ENCODE measurements at regions not wholly inside any gene's neighbourhood (a gene's known extent, or its start where the extent isn't known, plus 50 kb on each side); places are given as distances from the start of the nearest gene placed in this dataset.
A peak's percentile ranks its signal among the peaks of the same experiment; 100 is the strongest.
"Not testable (repeated sequence)": the region's sequence is repeated elsewhere in the genome, so short reads cannot be mapped to it uniquely, and the experiment has no call there.

DNA sequence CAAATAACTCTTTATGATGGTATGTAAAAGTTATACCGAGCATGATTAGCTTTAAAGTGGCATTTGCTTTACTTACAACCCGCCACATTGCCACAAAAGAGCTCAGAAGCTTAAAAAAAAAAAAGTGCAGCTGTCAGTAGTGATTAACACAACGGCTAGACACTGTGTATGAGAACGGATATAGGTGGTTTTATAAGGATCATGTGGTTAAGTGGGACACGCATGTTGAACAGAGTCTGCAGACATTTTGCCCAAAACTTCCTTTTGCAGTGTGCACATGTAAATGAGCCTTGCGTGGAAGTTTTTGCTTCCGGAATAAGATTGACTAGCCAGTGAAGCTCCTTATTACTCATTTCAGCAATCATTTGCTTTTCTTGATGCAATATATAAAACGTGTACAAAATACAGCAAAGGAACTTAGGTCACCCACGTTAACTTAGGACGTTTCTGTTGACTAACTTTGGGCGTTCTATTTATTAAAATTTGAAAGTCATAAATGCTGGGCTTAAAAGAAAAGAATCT lies 58.7 kb upstream of the RGS1 start:
- DNase-seq (ENCODE audit: low read depth, low spot score), result peak; percentile 97
- H3K4me3 ChIP-seq (ENCODE audit: low read length), result no peak overlapping the region

DNA sequence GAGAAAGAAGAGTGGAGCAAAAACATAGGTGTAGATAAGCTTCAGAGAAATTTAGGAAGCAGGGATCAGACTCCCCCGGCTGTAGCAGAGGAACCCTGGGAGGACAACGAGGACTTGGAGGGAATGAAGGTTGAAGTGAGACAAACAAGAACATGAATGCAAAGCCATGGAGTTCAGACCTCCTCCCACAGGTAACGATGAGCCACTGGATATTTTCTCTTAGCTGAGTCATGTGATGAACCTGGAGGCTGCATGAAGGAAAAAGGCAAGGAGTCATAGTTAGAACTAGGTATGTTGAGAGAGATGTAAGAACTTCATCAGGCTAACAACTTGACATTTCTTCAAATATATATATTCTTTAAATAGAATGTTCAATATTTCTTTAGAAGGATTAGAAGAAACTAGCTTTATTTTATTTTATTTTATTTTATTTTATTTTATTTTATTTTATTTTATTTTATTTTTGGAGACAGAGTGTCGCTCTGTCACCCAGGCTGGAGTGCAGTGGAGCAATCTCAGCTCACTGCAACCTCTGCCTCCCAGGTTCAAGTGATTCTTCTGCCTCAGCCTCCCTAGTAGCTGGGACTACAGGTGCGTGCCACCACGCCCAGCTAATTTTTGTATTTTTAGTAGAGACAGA lies 57.7 kb upstream of the RGS1 start:
- not testable (repeated sequence) for DNase-seq (ENCODE audit: low read depth, low spot score); H3K4me3 ChIP-seq (ENCODE audit: low read length)

DNA sequence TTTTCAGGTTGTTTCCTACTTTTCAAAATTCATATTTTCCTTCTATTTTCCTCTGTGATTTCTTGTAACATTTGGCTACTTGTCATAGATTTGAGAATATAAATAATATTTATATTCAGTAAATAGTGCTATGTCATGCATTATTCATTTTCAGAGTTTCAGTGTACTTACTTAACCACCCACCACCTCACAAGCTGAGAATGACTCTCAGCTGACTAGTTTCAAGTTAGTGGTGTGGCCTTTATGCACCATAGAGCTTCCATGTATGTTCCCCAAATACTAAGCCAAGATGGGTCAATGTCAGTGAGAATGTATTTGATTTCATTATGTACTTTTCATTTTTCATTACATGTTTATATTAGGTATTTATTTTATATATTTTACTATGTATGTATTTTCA lies 56.9 kb upstream of the RGS1 start:
- no peak for DNase-seq (ENCODE audit: low read depth, low spot score)
- no peak overlapping the region for H3K4me3 ChIP-seq (ENCODE audit: low read length)

DNA sequence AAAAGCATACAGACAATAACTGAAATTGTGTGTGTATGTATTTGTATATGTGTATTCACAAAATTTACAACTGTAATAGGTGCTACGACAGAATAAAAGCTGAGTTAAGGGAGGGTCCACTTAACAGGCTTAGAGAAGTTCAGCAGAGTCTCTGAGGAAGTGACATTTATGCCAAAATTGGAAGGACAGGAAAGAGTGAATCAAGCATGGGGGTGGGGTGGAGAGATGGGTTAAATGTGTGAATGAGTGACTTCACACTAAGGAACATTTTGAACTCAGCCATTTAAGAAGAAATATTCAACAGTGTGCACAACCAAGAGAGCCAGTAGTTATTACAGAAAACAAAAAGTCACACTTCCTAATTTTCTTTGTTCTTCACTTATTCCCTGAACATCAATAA lies 53.8 kb upstream of the RGS1 start:
- no peak for DNase-seq (ENCODE audit: low read depth, low spot score)
- no peak overlapping the region for H3K4me3 ChIP-seq (ENCODE audit: low read length)

DNA sequence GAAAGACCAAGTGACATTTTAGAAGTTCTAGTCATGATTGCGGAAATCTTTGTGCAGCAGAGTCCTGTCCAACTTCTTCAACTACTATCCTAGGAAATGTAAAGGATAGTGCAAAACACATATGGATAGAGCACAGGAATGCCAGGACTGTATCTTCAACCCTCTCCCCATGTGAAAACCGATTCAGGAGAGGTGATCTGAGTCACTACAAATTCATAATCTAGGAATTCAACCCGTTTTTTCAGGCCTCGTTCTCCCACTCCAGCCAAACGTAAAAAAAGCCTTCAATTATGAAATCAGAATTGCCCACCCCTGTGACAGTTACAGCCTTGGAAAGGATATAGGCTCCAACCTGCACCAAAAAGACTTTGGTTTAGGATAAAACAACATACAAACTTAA lies 52.9 kb upstream of the RGS1 start:
- H3K4me3 ChIP-seq (ENCODE audit: low read length), result no peak overlapping the region
- no peak for DNase-seq (ENCODE audit: low read depth, low spot score)

DNA sequence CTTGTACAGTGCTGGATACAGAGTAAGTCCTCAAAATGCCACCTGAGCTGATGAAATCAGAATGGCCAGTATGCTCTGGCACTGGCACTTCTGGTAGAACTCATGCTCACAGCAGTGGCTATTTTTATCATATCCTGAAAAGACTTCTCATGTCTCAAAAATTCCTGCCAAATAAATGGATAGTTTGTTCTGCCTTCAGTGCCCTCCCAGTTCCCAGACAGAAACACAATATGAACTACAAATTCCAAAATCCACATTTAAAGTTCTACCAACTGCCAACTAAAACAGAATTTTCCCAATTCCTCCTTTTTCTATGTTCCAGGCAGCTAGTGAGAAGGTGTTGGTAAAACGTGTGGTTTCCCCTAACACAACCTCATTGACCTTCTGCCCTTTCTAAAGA lies 51.4 kb upstream of the RGS1 start:
- no peak for DNase-seq (ENCODE audit: low read depth, low spot score)

More for the DNA sequence above, 51.4 kb upstream of the RGS1 start:
- H3K4me3 ChIP-seq (ENCODE audit: low read length), result no peak overlapping the region
